Epidermal melanocyte (primary cell): ENCODE measurements at regions not wholly inside any gene's neighbourhood (a gene's known extent, or its start where the extent isn't known, plus 50 kb on each side); places are given as distances from the start of the nearest gene placed in this dataset.

Experiments used
- DNase-seq: peaks from one replicate; pipeline ENCODE4 v3.0.0; 2011; ENCODE audit warnings: low spot score; ENCODE audit not compliant: insufficient read length

GRCh38 chr10:83250396-83250795 lies 888.9 kb upstream of the GHITM start:
- DNase-seq: no peak

GRCh38 chr10:83252169-83252568 lies 887.1 kb upstream of the GHITM start:
- DNase-seq: no peak

- no peak for DNase-seq
Measured at GRCh38 chr10:83252596-83252995, 886.7 kb upstream of the GHITM start.

- no peak for DNase-seq
Measured at GRCh38 chr10:83253011-83253671, 886.2 kb upstream of the GHITM start.

GRCh38 chr10:83254698-83255097 lies 884.6 kb upstream of the GHITM start:
- DNase-seq: no peak

- no peak for DNase-seq
Measured at GRCh38 chr10:83262434-83262833, 876.9 kb upstream of the GHITM start.

- no peak for DNase-seq
Measured at GRCh38 chr10:83272666-83273434, 866.5 kb upstream of the GHITM start.

GRCh38 chr10:83274088-83274487 lies 865.2 kb upstream of the GHITM start:
- no peak for DNase-seq

- no peak for DNase-seq
Measured at GRCh38 chr10:83276971-83277370, 862.3 kb upstream of the GHITM start.

- DNase-seq: no peak
Measured at GRCh38 chr10:83283151-83283550, 856.2 kb upstream of the GHITM start.

- DNase-seq: no peak
Measured at GRCh38 chr10:83287374-83287773, 851.9 kb upstream of the GHITM start.

- DNase-seq: no peak
Measured at GRCh38 chr10:83289373-83289772, 849.9 kb upstream of the GHITM start.

- no peak for DNase-seq
Measured at GRCh38 chr10:83289948-83290347, 849.4 kb upstream of the GHITM start.

GRCh38 chr10:83301732-83302131 lies 837.6 kb upstream of the GHITM start:
- no peak for DNase-seq

- no peak for DNase-seq
Measured at GRCh38 chr10:83302623-83303022, 836.7 kb upstream of the GHITM start.

GRCh38 chr10:83310688-83311087 lies 828.6 kb upstream of the GHITM start:
- no peak for DNase-seq

- DNase-seq: no peak
Measured at GRCh38 chr10:83312570-83312969, 826.7 kb upstream of the GHITM start.

- no peak for DNase-seq
Measured at GRCh38 chr10:83332690-83333089, 806.6 kb upstream of the GHITM start.

GRCh38 chr10:83333566-83333965 lies 805.7 kb upstream of the GHITM start:
- DNase-seq: no peak

- DNase-seq: no peak
Measured at GRCh38 chr10:83343676-83344075, 795.6 kb upstream of the GHITM start.

- no peak for DNase-seq
Measured at GRCh38 chr10:83346266-83346910, 792.9 kb upstream of the GHITM start.

- DNase-seq: no peak
Measured at GRCh38 chr10:83352588-83352987, 786.7 kb upstream of the GHITM start.

- no peak for DNase-seq
Measured at GRCh38 chr10:83354456-83354855, 784.9 kb upstream of the GHITM start.
